HG03469 (cell line): ENCODE measurements at regions not wholly inside any gene's neighbourhood (a gene's known extent, or its start where the extent isn't known, plus 50 kb on each side); places are given as distances from the start of the nearest gene placed in this dataset.

Source experiments
- ATAC-seq: cut with Tn5 transposase; IDR thresholded peaks from one replicate; pipeline ENCODE4 v1.9.1; 2021; ENCODE audit warnings: mild to moderate bottlenecking, moderate library complexity, moderate number of reproducible peaks; ENCODE audit not compliant: unreplicated experiment

- ATAC-seq = no peak
These were observed 53.4 kb upstream of the DLK1 start for GRCh38 chr14:100673085-100673806.

DNA sequence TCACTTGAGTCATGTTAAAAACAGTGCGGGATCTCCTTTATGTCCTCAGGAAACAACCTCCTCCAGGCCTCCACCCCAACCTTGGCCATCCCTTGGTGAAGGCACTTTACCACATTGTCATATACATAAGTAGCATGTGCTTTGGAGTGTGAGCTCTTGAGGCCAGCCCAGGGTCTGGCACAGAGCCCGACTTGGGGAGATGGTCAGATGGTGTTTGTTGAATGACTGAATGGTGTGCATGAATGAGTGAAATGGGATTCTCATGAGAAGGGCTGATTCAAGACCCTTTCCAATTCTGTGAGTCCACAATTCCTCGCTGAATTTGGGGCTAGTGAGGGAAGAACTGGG lies 52.9 kb upstream of the DLK1 start:
- no peak for ATAC-seq

GRCh38 chr14:100674428-100674827 lies 52.3 kb upstream of the DLK1 start:
- no peak for ATAC-seq

DNA sequence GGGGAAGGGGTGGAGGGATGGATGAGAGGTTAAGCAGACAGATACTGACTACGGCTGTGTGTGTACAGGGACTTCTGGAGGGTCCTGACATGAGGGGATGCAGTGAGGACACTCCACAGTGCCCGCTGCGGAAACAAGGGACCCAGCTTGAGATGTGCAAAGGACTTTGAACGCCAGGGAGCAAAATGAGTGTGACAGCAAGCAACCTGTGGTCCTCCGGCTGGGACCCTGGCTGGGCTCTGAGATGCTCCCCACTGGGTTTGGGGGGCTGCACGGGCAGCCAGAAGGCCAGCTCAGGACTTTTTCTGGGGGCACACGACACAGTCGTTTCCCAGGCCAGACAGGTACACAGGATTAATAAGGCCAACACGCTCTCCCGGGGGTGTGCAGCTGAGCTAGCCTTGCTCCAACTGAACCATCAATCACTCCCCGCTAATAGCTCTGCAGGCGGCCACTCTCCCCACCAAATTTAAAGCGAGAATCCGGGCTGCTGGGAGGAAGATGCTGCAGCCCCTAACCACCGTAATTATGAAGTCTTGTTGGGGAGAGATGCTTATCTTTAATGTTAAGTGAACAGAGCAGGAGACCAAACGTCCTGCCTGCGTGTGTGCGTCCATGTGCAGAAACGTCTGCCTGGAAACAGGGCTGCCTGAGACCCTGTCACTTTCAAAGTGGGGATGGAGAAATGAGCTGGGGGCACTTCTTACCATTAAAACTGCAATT lies 51.6 kb upstream of the DLK1 start:
- no peak for ATAC-seq

- no peak for ATAC-seq
These were observed 50.7 kb upstream of the DLK1 start for GRCh38 chr14:100675699-100676684.
